Stimulated activated naive CD8-positive, alpha-beta T cell treated with anti-CD3 and anti-CD28 coated beads, Interleukin-15, amount 100 ng/mL, for 72 hours (primary cell): ENCODE measurements at regions not wholly inside any gene's neighbourhood (a gene's known extent, or its start where the extent isn't known, plus 50 kb on each side); places are given as distances from the start of the nearest gene placed in this dataset.
"Not testable (repeated sequence)": the region's sequence is repeated elsewhere in the genome, so short reads cannot be mapped to it uniquely, and the experiment has no call there.

ENCODE experiments used
- ATAC-seq: fragments of 150-1000 bp; cut with Tn5 transposase; 2 replicates; pipeline ENCODE4 v1.10.0; 2021; ENCODE audit warnings: mild to moderate bottlenecking, moderate library complexity
- DNase-seq, 2 donors: peaks; one replicate each; pipeline ENCODE4 v3.0.0; 2021 to 2022
- H3K27ac Mint-ChIP-seq, 2 donors: one replicate each; pipeline ENCODE4 v1.8.0; 2022; ENCODE audit warnings: mild to moderate bottlenecking in 2 of 2, mixed read lengths in 2 of 2, moderate library complexity in 2 of 2
- H3K27me3 Mint-ChIP-seq: one replicate; pipeline ENCODE4 v1.8.0; 2022; ENCODE audit warnings: mixed read lengths
- H3K4me1 Mint-ChIP-seq: one replicate; pipeline ENCODE4 v1.8.0; 2022; ENCODE audit warnings: mild to moderate bottlenecking, mixed read lengths
- H3K4me3 Mint-ChIP-seq, 2 donors: one replicate each; pipeline ENCODE4 v1.8.0; 2022; ENCODE audit warnings: mild to moderate bottlenecking in 2 of 2, mixed read lengths in 2 of 2, moderate library complexity in 1 of 2
- H3K9me3 Mint-ChIP-seq, 2 donors: one replicate each; pipeline ENCODE4 v1.8.0; 2022; ENCODE audit warnings: mixed read lengths in 2 of 2

GRCh38 chr16:21422824-21423223 lies 144.7 kb upstream of the CRYM start:
- ATAC-seq, H3K4me3 Mint-ChIP-seq, H3K27me3 Mint-ChIP-seq, H3K9me3 Mint-ChIP-seq, H3K4me1 Mint-ChIP-seq, H3K27ac Mint-ChIP-seq: not testable (repeated sequence)
- DNase-seq: peak in 1 of 2 donors; percentile 7

GRCh38 chr16:21404699-21405098 lies 126.6 kb upstream of the CRYM start:
- ATAC-seq, H3K27me3 Mint-ChIP-seq, DNase-seq, H3K4me1 Mint-ChIP-seq, H3K9me3 Mint-ChIP-seq, H3K27ac Mint-ChIP-seq, H3K4me3 Mint-ChIP-seq: not testable (repeated sequence)

GRCh38 chr16:21397866-21398265 lies 119.8 kb upstream of the CRYM start:
- not testable (repeated sequence) for H3K4me1 Mint-ChIP-seq, ATAC-seq, H3K4me3 Mint-ChIP-seq, H3K9me3 Mint-ChIP-seq, H3K27me3 Mint-ChIP-seq, H3K27ac Mint-ChIP-seq, DNase-seq

- not testable (repeated sequence) for DNase-seq, ATAC-seq, H3K4me3 Mint-ChIP-seq, H3K4me1 Mint-ChIP-seq, H3K27me3 Mint-ChIP-seq, H3K9me3 Mint-ChIP-seq, H3K27ac Mint-ChIP-seq
Observed at GRCh38 chr16:21396545-21396944, 118.5 kb upstream of the CRYM start.

- not testable (repeated sequence) for H3K27ac Mint-ChIP-seq, H3K4me1 Mint-ChIP-seq, H3K9me3 Mint-ChIP-seq, H3K4me3 Mint-ChIP-seq, DNase-seq, H3K27me3 Mint-ChIP-seq, ATAC-seq
Observed at GRCh38 chr16:21390634-21391033, 112.5 kb upstream of the CRYM start.

GRCh38 chr16:21389860-21390259 lies 111.8 kb upstream of the CRYM start:
- not testable (repeated sequence) for ATAC-seq, H3K4me1 Mint-ChIP-seq, H3K27me3 Mint-ChIP-seq, H3K27ac Mint-ChIP-seq, H3K9me3 Mint-ChIP-seq, DNase-seq, H3K4me3 Mint-ChIP-seq

- H3K9me3 Mint-ChIP-seq, DNase-seq, H3K27ac Mint-ChIP-seq, H3K4me1 Mint-ChIP-seq, H3K4me3 Mint-ChIP-seq, ATAC-seq, H3K27me3 Mint-ChIP-seq: not testable (repeated sequence)
Observed at GRCh38 chr16:21387757-21388156, 109.7 kb upstream of the CRYM start.

GRCh38 chr16:21386201-21386915 lies 108.3 kb upstream of the CRYM start:
- not testable (repeated sequence) for H3K27ac Mint-ChIP-seq, ATAC-seq, H3K4me1 Mint-ChIP-seq, H3K9me3 Mint-ChIP-seq, H3K27me3 Mint-ChIP-seq, H3K4me3 Mint-ChIP-seq, DNase-seq

GRCh38 chr16:21383682-21384081 lies 105.6 kb upstream of the CRYM start:
- not testable (repeated sequence) for H3K4me1 Mint-ChIP-seq, H3K27me3 Mint-ChIP-seq, H3K4me3 Mint-ChIP-seq, H3K9me3 Mint-ChIP-seq, H3K27ac Mint-ChIP-seq, DNase-seq, ATAC-seq

GRCh38 chr16:21379645-21380044 lies 101.6 kb upstream of the CRYM start:
- ATAC-seq, H3K27ac Mint-ChIP-seq, H3K4me1 Mint-ChIP-seq, H3K9me3 Mint-ChIP-seq, H3K4me3 Mint-ChIP-seq, DNase-seq, H3K27me3 Mint-ChIP-seq: not testable (repeated sequence)

GRCh38 chr16:21376196-21376899 lies 98.3 kb upstream of the CRYM start:
- not testable (repeated sequence) for H3K27ac Mint-ChIP-seq, H3K4me1 Mint-ChIP-seq, DNase-seq, H3K27me3 Mint-ChIP-seq, ATAC-seq, H3K9me3 Mint-ChIP-seq, H3K4me3 Mint-ChIP-seq

GRCh38 chr16:21375334-21375733 lies 97.2 kb upstream of the CRYM start:
- not testable (repeated sequence) for ATAC-seq, H3K4me1 Mint-ChIP-seq, H3K27me3 Mint-ChIP-seq, H3K27ac Mint-ChIP-seq, H3K9me3 Mint-ChIP-seq, H3K4me3 Mint-ChIP-seq, DNase-seq

- H3K4me3 Mint-ChIP-seq, H3K9me3 Mint-ChIP-seq, ATAC-seq, H3K27ac Mint-ChIP-seq, H3K27me3 Mint-ChIP-seq, DNase-seq, H3K4me1 Mint-ChIP-seq: not testable (repeated sequence)
Observed at GRCh38 chr16:21373454-21373853, 95.4 kb upstream of the CRYM start.

- H3K4me1 Mint-ChIP-seq, H3K27me3 Mint-ChIP-seq, H3K27ac Mint-ChIP-seq, H3K4me3 Mint-ChIP-seq, ATAC-seq, H3K9me3 Mint-ChIP-seq, DNase-seq: not testable (repeated sequence)
Observed at GRCh38 chr16:21372862-21373261, 94.8 kb upstream of the CRYM start.

GRCh38 chr16:21372162-21372835 lies 94.2 kb upstream of the CRYM start:
- not testable (repeated sequence) for H3K4me1 Mint-ChIP-seq, H3K9me3 Mint-ChIP-seq, H3K27ac Mint-ChIP-seq, H3K4me3 Mint-ChIP-seq, H3K27me3 Mint-ChIP-seq, DNase-seq, ATAC-seq

- not testable (repeated sequence) for DNase-seq, H3K9me3 Mint-ChIP-seq, ATAC-seq, H3K27me3 Mint-ChIP-seq, H3K4me3 Mint-ChIP-seq, H3K27ac Mint-ChIP-seq, H3K4me1 Mint-ChIP-seq
Observed at GRCh38 chr16:21370791-21371190, 92.7 kb upstream of the CRYM start.
